OCI-LY1 (cell line): ENCODE measurements at regions not wholly inside any gene's neighbourhood (a gene's known extent, or its start where the extent isn't known, plus 50 kb on each side); places are given as distances from the start of the nearest gene placed in this dataset.
"Not testable (repeated sequence)": the region's sequence is repeated elsewhere in the genome, so short reads cannot be mapped to it uniquely, and the experiment has no call there.

Source experiments
- H2AFZ ChIP-seq: fragments of 200-600 bp; sonication (generic), shearing (Covaris generic); 2 replicates; pipeline ENCODE4 v1.6.0; 2014; ENCODE audit warnings: antibody characterized with exemption, mild to moderate bottlenecking, low read length
- H3F3A ChIP-seq: fragments of 200-600 bp; sonication (generic), shearing (Covaris generic); 2 replicates; pipeline ENCODE4 v1.6.0; 2014; ENCODE audit warnings: mild to moderate bottlenecking, antibody characterized with exemption, low read length, moderate library complexity; ENCODE audit not compliant: insufficient read depth
- H3K27ac ChIP-seq: fragments of 200-600 bp; sonication (generic); 2 replicates; pipeline ENCODE4 v1.5.1; 2014; ENCODE audit warnings: low read length, mixed run types, mild to moderate bottlenecking, low read depth; ENCODE audit not compliant: poor library complexity, severe bottlenecking
- H3K27me3 ChIP-seq: fragments of 200-600 bp; sonication (generic); 2 replicates; pipeline ENCODE4 v1.6.0; 2014; ENCODE audit warnings: antibody characterized with exemption, mild to moderate bottlenecking, low read length, moderate library complexity; ENCODE audit not compliant: insufficient read depth
- H3K36me3 ChIP-seq: fragments of 200-600 bp; sonication (generic); 2 replicates; pipeline ENCODE4 v1.6.1; 2014; ENCODE audit warnings: mild to moderate bottlenecking, antibody characterized with exemption, low read length, moderate library complexity, mixed read lengths; ENCODE audit not compliant: insufficient read depth
- H3K4me1 ChIP-seq: fragments of 200-600 bp; sonication (generic); 2 replicates; pipeline ENCODE4 v1.5.1; 2014; ENCODE audit warnings: mild to moderate bottlenecking, low read length, moderate library complexity; ENCODE audit not compliant: insufficient read depth, severe bottlenecking
- H3K4me2 ChIP-seq: fragments of 200-600 bp; sonication (generic), shearing (Covaris generic); 2 replicates; pipeline ENCODE4 v1.6.1; 2014; ENCODE audit warnings: low read length
- H3K4me3 ChIP-seq: fragments of 200-600 bp; sonication (generic); 2 replicates; pipeline ENCODE4 v1.5.1; 2014; ENCODE audit warnings: low read length, low read depth, mild to moderate bottlenecking, mixed read lengths; ENCODE audit not compliant: poor library complexity, severe bottlenecking
- H3K79me2 ChIP-seq: fragments of 200-600 bp; shearing (Covaris generic); 2 replicates; pipeline ENCODE4 v1.6.1; 2016; ENCODE audit warnings: mixed run types, low read length, mixed read lengths; ENCODE audit not compliant: insufficient read depth
- H3K9ac ChIP-seq: fragments of 200-600 bp; sonication (generic), shearing (Covaris generic); 2 replicates; pipeline ENCODE4 v1.6.1; 2014; ENCODE audit warnings: mild to moderate bottlenecking, low read length, mixed read lengths
- H3K9me2 ChIP-seq: fragments of 200-600 bp; sonication (generic), shearing (Covaris generic); 2 replicates; pipeline ENCODE4 v1.6.1; 2014; ENCODE audit warnings: low read depth, mild to moderate bottlenecking, low read length, mixed read lengths
- H3K9me3 ChIP-seq: fragments of 200-600 bp; shearing (Covaris generic); 2 replicates; pipeline ENCODE4 v1.6.1; 2014; ENCODE audit warnings: low read length, mixed read lengths
- H4K20me1 ChIP-seq: fragments of 200-600 bp; sonication (generic), shearing (Covaris generic); 2 replicates; pipeline ENCODE4 v1.6.0; 2016; ENCODE audit warnings: mild to moderate bottlenecking, low read length; ENCODE audit not compliant: insufficient read depth
- EZH2 ChIP-seq: fragments of 200-600 bp; sonication (generic), shearing (Covaris generic); IDR thresholded peaks from 2 replicates; pipeline ENCODE4 v1.8.0; 2017; ENCODE audit warnings: borderline replicate concordance, mixed run types, mild to moderate bottlenecking, antibody characterized with exemption, low read length, moderate library complexity, mixed read lengths
- TF ChIP-seq, protein P1 (sequence below): fragments of 200-600 bp; sonication (generic), shearing (Covaris generic); IDR thresholded peaks from 2 replicates; pipeline ENCODE4 v1.5.1; 2017; ENCODE audit warnings: mild to moderate bottlenecking, antibody characterized with exemption, low read length, moderate library complexity, mixed read lengths

DNA sequence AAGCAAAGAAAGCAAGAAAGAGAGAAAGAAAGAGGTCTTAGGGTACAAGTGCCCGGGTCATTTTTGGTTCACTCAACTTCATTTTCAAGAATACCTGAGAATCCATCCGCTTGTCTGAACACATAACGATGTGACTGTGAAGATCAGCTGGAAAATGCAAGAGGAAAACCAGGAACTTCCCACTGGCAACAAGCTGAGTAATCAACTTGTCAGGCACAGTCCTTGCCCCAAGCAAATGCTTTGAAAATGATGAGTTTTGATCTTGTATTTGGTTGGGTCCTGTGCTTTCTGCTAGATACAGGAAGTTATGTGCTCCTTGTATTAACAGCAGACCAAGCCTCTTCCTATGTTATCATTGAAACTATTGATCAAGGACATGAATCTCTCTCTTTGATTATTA is 239.1 kb downstream of the ASMT start:
- Histone ChIP-seq H3K36me3 (no peaks in the 10 kb centered on the region), H3K4me1 (no peaks in the 10 kb centered on the region), H3K27ac (no peak overlapping the region), H3K9ac (no peak overlapping the region), H3K4me2 (no peak overlapping the region), H2AFZ (no peak overlapping the region), H3F3A (no peaks in the 10 kb centered on the region), H3K4me3 (no peak overlapping the region), H3K79me2 (no peaks in the 10 kb centered on the region), H3K9me3 (no peaks in the 10 kb centered on the region), H3K27me3 (no peaks in the 10 kb centered on the region), H4K20me1 (no peaks in the 10 kb centered on the region), H3K9me2 (no peaks in the 10 kb centered on the region)
- TF ChIP-seq, protein P1, sequence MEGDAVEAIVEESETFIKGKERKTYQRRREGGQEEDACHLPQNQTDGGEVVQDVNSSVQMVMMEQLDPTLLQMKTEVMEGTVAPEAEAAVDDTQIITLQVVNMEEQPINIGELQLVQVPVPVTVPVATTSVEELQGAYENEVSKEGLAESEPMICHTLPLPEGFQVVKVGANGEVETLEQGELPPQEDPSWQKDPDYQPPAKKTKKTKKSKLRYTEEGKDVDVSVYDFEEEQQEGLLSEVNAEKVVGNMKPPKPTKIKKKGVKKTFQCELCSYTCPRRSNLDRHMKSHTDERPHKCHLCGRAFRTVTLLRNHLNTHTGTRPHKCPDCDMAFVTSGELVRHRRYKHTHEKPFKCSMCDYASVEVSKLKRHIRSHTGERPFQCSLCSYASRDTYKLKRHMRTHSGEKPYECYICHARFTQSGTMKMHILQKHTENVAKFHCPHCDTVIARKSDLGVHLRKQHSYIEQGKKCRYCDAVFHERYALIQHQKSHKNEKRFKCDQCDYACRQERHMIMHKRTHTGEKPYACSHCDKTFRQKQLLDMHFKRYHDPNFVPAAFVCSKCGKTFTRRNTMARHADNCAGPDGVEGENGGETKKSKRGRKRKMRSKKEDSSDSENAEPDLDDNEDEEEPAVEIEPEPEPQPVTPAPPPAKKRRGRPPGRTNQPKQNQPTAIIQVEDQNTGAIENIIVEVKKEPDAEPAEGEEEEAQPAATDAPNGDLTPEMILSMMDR: no peak
- TF ChIP-seq EZH2: no peak

DNA sequence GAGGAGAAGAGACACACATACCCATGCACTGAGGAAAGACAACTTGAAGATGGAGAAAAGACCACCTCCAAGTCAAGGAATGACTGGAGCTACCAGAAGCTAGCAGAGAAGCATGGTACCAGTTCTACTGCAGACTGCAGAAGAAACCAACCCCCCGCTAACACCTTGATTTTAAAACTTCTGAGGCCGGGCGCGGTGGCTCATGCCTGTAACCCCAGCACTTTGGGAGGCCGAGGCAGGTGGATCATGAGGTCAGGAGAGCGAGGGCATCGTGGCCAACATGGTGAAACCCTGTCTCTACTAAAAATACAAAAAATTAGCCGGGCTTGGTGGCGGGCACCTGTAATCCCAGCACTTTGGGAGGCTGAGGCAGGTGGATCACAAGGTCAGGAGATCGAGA is 240.0 kb downstream of the ASMT start:
- H3K9me3 ChIP-seq, H3K4me3 ChIP-seq, H3K79me2 ChIP-seq, H3K9me2 ChIP-seq, H3K4me2 ChIP-seq, H3K4me1 ChIP-seq, H3K9ac ChIP-seq, H3K27ac ChIP-seq, H3K27me3 ChIP-seq, H3K36me3 ChIP-seq, H3F3A ChIP-seq, H2AFZ ChIP-seq, H4K20me1 ChIP-seq: not testable (repeated sequence)

DNA sequence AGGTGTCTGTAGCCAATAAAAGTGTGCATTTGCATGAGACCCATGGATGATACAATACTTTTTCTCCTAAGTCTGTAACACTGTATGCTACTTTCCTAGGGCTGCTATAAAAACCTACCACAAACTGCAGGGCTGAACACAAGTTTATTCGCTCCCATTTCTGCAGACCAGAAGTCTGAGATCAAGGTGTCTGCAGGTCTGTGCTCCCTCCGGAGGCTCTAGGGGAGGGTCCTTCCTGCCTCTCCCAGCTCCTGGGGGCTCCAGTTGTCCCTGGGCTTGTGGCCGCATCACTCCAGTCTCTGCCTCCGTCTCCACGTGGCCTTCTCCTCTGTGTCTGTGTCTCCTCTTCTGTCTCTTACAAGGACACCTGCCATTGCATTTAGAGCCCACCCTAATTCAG is 244.4 kb downstream of the ASMT start:
- H3K4me2 ChIP-seq, H3K4me3 ChIP-seq, H3K9ac ChIP-seq, H3F3A ChIP-seq, H4K20me1 ChIP-seq, H3K79me2 ChIP-seq, H3K27ac ChIP-seq, H3K27me3 ChIP-seq, H3K9me2 ChIP-seq, H3K9me3 ChIP-seq, H2AFZ ChIP-seq, H3K4me1 ChIP-seq, H3K36me3 ChIP-seq: not testable (repeated sequence)

DNA sequence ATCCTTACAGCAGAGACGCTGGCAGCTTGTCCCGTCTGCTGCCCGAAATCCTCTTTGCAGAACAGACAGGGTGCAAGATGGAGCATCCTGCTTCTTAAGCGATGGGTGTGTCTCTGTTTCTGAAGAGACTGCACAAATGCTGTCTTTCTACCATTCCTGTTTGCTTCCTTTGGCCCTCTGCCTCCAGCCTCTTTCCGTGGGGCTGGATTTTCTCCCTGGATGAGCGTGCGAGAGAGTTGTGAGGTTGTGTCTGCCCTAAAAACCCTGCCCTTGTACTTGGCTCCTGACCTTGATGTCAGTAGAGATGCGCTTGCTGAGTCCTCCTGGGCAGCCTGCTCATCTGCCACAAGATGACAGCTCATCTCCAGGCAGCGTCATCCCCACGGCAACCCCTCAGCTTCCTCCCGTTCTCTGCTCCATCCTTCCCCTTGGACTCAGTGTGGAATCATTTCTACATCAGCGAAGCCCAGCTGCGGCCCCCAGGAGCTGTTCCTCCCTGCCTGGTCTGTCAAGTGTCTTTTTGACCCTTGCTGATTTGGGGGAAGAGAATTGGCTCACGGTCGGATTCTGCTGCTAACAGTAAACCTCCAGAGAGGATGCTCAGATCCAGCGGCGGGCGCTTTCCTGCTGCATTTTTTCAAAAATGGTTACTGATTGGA is 246.2 kb downstream of the ASMT start:
- Histone ChIP-seq H3K9me3 (no peaks in the 10 kb centered on the region), H3F3A (no peaks in the 10 kb centered on the region), H3K27ac (no peak overlapping the region), H3K9ac (no peak overlapping the region), H3K9me2 (no peaks in the 10 kb centered on the region), H3K27me3 (no peaks in the 10 kb centered on the region), H3K4me1 (no peaks in the 10 kb centered on the region), H2AFZ (no peak overlapping the region), H3K4me3 (no peak overlapping the region), H3K79me2 (no peaks in the 10 kb centered on the region), H4K20me1 (no peaks in the 10 kb centered on the region), H3K36me3 (no peaks in the 10 kb centered on the region), H3K4me2 (no peak overlapping the region)
- TF ChIP-seq, protein P1: no peak
- no peak for TF ChIP-seq EZH2

DNA sequence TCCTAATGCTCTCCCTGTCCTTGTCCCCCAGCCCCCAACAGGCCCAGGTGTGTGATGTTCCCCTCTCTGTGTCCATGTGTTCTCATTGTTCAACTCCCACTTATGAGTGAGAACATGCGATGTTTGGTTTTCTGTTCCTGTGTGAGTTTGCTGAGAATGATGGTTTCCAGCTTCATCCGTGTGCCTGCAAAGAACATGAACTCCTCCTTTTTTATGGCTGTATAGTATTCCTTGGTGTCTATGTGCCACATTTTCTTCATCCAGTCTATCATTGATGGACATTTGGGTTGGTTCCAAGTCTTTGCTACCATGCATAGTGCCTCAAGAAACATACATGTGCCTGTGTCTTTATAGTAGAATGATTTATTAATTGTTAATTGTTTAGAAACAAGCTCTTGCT is 249.1 kb downstream of the ASMT start:
- H3K4me1 ChIP-seq, H3K79me2 ChIP-seq, H3K9ac ChIP-seq, H3F3A ChIP-seq, H3K9me3 ChIP-seq, H3K4me2 ChIP-seq, H3K4me3 ChIP-seq, H4K20me1 ChIP-seq, H3K9me2 ChIP-seq, H2AFZ ChIP-seq, H3K36me3 ChIP-seq, H3K27ac ChIP-seq, H3K27me3 ChIP-seq: not testable (repeated sequence)
